G401 (cell line): ENCODE measurements at regions not wholly inside any gene's neighbourhood (a gene's known extent, or its start where the extent isn't known, plus 50 kb on each side); places are given as distances from the start of the nearest gene placed in this dataset.

Experiments used
- DNase-seq: peaks from one replicate; pipeline ENCODE4 v3.0.0-alpha.2; 2015; ENCODE audit warnings: low spot score
- in situ Hi-C: cut with HindIII; loops from 2 replicates; pipeline ENCODE4 v1.10.0; 2016; ENCODE audit warnings: low sequenced_read_pairs, mixed read lengths

GRCh38 chr11:15770798-15771414, 585.4 kb downstream of the SOX6 start:
- DNase-seq = no peak
- in situ Hi-C loops = no loop called here

GRCh38 chr11:15772547-15772946, 583.8 kb downstream of the SOX6 start:
- in situ Hi-C loops = no loop called here
- no peak for DNase-seq

- in situ Hi-C loops = no loop called here
- DNase-seq = no peak
These were observed 583.4 kb downstream of the SOX6 start for GRCh38 chr11:15772981-15773380.

- in situ Hi-C loops = no loop called here
- DNase-seq = no peak
These were observed 582.6 kb downstream of the SOX6 start for GRCh38 chr11:15773476-15774387.

GRCh38 chr11:15774388-15774939, 581.9 kb downstream of the SOX6 start:
- in situ Hi-C loops = no loop called here
- DNase-seq = no peak

- in situ Hi-C loops = no loop called here
- DNase-seq = no peak
These were observed 581.3 kb downstream of the SOX6 start for GRCh38 chr11:15775015-15775541.

GRCh38 chr11:15775797-15776196, 580.5 kb downstream of the SOX6 start:
- no peak for DNase-seq
- in situ Hi-C loops = no loop called here

GRCh38 chr11:15776366-15776765, 580.0 kb downstream of the SOX6 start:
- no peak for DNase-seq
- in situ Hi-C loops = no loop called here

GRCh38 chr11:15779518-15779917, 576.8 kb downstream of the SOX6 start:
- no peak for DNase-seq
- in situ Hi-C loops = no loop called here

- in situ Hi-C loops = no loop called here
- DNase-seq = no peak
These were observed 576.0 kb downstream of the SOX6 start for GRCh38 chr11:15780382-15780781.

GRCh38 chr11:15780837-15781236, 575.5 kb downstream of the SOX6 start:
- in situ Hi-C loops = no loop called here

GRCh38 chr11:15783619-15784018, 572.7 kb downstream of the SOX6 start:
- in situ Hi-C loops = no loop called here

More at GRCh38 chr11:15780837-15781236, 575.5 kb downstream of the SOX6 start:
- DNase-seq = no peak

GRCh38 chr11:15793043-15793996, 563.0 kb downstream of the SOX6 start:
- in situ Hi-C loops = no loop called here
- no peak for DNase-seq

More at GRCh38 chr11:15783619-15784018, 572.7 kb downstream of the SOX6 start:
- no peak for DNase-seq

GRCh38 chr11:15794361-15795150, 561.8 kb downstream of the SOX6 start:
- in situ Hi-C loops = no loop called here
- no peak for DNase-seq

GRCh38 chr11:15795378-15795777, 561.0 kb downstream of the SOX6 start:
- in situ Hi-C loops = no loop called here
- DNase-seq = peak; percentile 30

- DNase-seq = no peak
- in situ Hi-C loops = no loop called here
These were observed 556.1 kb downstream of the SOX6 start for GRCh38 chr11:15800111-15800800.

- no peak for DNase-seq
- in situ Hi-C loops = no loop called here
These were observed 555.2 kb downstream of the SOX6 start for GRCh38 chr11:15801126-15801525.

GRCh38 chr11:15801616-15802015, 554.7 kb downstream of the SOX6 start:
- in situ Hi-C loops = no loop called here
- DNase-seq = no peak
